HG03342 (cell line): ENCODE measurements at regions not wholly inside any gene's neighbourhood (a gene's known extent, or its start where the extent isn't known, plus 50 kb on each side); places are given as distances from the start of the nearest gene placed in this dataset.
A peak's percentile ranks its signal among the peaks of the same experiment; 100 is the strongest.

Source experiments
- ATAC-seq: cut with Tn5 transposase; IDR thresholded peaks from one replicate; pipeline ENCODE4 v1.9.1; 2021; ENCODE audit warnings: mild to moderate bottlenecking, moderate library complexity; ENCODE audit not compliant: unreplicated experiment

DNA sequence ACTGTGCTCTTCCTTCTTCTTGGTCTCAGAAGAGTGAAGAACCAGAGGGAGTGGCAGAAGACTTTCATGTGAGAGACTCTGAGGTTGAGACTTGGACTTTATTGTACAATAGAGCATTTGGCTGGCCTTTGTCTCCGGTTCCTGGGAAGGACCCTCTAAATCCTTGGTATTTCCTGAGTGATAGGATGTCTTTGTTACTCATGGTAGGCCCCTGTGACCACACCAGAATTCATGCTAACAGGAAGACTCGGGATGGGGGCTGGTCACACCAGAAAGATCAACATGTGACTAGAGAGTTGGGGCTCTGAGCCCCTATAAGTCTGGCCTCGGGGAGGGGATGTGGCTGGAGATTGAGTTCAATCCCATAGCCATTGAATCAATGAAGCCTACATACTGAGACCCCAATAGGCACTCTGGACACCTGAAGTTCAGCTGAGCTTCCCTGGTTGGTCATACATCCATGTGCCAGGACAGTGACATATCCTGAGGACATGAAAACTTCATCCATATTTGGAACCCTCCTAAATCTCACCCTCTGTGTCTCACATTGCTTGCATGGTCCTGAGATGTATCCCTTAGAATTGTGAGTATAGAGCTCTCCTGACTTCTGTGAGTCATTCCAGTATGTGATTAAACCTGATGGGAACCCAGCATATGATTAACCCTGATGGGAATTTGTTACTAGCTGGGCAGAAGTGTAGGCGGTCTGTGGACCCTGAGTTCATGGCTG, 201.7 kb downstream of the GADD45G start:
- no peak for ATAC-seq

DNA sequence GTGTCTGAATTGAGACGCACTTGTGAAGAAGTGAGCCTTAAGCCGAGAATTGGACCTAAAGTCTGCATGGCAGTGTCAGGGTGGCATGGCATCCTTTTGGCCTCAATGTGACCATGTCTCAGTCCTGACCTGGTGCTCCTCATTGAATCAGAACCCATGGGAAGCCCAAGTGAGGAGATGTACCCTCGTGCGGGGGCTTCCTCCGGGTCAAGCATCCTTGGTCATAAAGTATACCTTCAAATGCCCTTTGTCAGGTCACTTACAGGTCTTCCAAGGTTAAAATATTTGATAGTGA, 202.2 kb downstream of the GADD45G start:
- no peak for ATAC-seq

DNA sequence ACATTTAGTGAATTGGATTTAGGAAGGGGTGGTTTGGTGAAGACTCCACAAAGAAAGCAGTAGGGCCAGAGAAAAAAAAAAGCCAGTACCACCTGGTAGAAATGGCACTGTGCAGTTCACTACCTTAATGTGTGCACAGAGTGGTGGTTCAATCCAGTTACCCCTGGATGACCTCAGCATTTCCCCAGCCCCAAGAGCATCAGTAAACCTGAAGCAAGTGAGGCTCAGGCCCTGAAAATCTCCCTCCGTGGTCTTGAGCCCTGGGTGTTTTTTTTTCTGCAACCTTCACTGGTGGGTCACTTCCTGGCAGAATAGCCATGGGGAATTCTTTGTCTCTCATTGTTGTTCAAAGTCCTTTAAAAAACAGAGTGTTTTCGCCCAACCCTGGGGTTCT, 202.9 kb downstream of the GADD45G start:
- ATAC-seq: no peak

DNA sequence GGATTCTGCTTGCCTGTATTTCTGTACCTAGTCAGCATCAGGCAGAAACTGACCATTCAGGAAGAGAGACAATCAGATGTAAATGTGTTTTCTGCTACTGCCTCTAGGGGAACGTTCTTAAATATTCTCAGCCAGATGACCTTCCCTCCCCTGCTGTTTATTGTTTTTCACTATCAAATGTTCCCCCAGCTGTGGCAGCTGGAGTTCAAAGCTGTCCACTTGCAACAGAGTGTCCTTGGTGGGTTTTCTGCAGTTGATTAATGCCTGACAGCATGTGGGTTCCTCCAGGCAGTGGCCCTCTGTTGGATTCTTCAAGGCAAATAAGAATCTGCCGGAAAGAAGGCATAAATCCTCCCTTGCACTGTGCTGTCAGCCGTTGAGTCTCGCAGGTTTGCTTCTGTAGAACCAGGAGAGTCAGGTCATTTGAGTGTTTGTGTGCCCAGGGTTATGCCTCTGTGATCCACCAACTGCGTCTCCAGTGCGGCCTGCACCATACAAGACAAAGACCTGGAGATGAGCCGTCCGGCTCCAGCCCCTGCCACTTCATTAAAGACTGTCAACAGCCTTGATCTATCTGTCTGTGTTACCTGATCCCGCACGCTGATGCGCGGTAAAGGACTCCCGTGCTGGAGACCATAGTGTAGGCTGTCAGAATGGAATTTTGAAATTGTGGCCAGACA, 203.4 kb downstream of the GADD45G start:
- no peak for ATAC-seq

DNA sequence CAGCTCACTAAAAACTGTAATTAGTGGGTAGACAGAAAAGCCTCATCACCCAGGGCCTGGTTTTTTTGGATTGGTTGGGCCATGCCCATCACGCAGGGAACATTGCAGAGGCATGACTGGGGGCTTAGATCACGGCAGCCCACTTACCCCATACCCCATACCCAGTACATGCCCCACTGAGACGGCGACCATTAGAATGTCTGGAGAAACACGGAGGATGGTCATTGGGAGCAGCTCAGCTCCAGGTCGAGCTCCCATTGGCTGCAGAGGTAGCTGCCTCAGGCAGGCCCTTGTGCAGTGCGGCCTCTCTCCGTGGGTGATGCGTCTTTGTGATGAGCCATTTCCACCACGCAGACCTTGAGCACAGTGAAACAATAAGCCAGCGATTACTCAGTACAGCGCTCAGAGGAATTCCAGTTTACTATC, 204.0 kb downstream of the GADD45G start:
- ATAC-seq: no peak

DNA sequence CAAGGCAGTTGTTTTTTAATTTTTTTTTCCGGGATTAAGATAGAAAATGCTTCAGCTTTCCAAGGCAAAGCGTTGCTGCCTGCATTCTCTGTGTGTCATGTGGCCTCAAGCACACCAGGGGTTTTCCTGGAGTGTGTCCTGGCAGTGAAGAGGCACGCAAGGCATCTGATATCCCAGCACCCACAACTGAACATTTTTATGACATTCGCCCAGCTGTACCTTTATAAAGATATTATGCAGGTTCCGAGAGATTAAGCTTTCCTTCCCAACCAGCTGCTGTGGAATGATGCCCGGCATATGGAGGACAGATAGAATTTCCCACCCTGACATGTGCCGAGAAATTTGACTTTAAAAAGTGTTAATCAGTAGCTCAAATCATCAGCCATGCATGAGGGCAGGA, 205.6 kb downstream of the GADD45G start:
- no peak for ATAC-seq

DNA sequence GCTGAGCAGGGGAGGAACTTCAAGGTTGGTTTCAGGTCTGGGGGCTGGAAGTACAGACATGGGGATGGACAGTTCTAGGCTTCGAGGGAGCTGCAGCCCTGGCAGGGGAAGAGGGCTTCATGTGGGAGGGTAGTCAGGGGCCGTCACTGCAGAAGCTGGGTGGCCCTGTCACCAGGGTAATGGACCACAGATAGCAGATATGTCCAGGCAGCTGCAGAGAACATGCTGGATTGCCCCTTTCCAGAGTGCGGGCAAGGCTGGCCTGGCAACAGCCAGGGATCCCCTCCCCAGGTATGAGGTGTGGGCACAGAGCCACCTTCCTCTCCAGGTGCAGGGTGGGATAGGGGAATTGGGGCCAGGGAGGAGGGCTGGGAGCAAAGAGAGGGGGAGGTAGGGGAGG, 206.5 kb downstream of the GADD45G start:
- ATAC-seq: no peak

DNA sequence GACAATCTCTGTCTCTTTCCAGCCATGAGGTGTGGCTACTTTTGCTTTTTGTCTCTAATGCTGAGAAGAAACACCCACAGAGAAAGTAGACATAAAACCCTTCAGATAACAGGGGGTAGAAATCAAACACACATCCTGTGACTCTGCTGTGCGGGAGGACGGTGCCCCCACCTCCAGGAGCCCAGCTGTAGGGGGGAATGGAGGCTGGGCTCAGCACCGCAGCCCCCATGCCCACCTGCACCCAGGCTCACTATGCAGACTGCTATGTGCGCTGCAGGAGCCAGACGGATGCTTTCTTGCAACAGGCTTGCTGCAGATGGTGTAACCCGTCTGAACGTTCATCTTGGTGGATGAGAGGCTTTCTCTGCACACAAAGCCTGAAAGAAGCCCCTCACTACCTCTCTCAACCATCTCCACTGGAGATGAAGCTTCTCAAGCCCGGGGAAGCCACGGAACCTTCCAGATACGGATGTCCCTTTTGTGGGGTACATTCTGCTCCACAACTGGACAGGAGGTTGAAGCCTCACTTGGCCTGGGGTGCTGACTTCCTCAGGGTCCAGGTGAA, 207.2 kb downstream of the GADD45G start:
- no peak for ATAC-seq

DNA sequence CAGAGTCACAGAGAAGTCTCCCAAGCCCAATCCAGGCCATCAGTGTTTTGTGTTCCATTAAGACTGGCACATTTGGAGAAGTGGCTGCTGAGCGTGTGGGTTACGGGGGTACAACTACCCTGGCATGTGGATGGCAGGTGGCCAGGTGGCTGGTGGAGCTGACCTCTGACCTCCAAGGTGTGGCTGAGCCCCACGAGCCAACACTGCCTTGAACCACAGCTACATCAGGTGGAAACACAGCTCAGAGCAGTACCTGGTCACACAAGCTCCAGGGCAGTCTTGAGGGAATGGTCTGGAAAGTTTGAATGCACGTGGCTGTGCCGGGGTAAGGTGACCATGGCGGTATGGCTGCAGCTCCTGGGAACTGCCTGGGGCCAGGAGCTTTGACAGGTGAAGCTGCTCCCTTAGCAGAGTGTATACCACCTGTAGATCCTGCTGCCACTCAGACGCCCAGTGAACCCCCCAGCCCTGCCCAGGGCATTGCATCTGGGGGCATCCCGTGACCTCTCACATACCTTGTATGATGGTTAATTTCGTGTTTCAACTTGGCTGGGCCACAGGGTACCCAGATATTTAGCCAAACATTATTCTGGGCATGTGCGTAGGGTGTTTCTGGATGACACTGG, 207.9 kb downstream of the GADD45G start:
- no peak for ATAC-seq

DNA sequence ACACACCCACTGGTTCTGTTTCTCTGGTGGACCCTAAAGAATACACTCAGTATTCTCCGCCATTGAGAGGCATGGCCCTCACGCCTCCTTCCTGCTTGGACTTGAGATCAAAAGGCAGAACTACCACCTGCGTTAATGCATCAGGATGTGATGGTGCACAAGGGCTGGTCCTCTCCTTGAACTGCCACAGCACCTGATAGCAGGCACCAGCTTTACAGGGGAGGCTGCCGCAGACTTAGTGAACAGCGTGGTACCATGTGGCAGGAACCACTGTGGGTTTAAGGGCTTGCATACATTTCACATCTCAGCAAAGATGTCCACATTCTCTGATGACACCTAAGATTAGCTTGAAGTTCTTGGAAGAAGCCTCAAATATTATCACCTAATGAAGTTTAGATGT, 208.7 kb downstream of the GADD45G start:
- no peak for ATAC-seq

DNA sequence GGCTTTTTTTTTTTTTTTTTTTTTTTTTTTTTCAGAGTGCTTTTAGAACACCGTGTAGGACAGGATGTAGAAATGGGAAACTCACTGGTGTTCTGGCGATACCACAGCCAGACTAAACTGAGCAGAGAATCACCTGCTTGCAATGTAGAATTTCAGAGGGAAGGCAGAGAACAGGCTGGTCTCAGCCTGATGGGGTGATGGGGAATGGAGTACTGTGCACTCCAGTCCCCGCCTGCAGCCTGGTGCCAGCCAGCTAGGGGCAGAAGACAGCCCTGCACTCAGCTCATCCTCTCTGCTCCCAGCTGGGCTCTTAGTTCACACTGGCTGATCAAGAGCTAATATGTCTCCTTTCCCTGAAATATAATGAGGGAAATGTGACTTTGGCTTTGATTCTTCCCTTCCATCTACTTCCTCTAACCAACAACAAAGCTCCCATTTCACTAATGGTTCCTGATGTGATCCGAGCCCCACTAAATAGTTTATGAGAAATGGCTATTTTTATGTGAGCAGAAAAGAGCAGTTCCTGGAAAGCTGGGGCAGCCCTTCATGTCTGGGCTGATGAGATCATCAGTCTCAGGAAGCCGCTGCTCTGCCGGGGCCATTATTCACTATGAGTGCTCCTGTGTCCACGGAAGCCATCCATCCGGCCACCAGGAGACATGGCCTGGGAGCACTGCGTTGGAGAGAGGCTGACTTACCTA, 209.7 kb downstream of the GADD45G start:
- ATAC-seq: no peak

DNA sequence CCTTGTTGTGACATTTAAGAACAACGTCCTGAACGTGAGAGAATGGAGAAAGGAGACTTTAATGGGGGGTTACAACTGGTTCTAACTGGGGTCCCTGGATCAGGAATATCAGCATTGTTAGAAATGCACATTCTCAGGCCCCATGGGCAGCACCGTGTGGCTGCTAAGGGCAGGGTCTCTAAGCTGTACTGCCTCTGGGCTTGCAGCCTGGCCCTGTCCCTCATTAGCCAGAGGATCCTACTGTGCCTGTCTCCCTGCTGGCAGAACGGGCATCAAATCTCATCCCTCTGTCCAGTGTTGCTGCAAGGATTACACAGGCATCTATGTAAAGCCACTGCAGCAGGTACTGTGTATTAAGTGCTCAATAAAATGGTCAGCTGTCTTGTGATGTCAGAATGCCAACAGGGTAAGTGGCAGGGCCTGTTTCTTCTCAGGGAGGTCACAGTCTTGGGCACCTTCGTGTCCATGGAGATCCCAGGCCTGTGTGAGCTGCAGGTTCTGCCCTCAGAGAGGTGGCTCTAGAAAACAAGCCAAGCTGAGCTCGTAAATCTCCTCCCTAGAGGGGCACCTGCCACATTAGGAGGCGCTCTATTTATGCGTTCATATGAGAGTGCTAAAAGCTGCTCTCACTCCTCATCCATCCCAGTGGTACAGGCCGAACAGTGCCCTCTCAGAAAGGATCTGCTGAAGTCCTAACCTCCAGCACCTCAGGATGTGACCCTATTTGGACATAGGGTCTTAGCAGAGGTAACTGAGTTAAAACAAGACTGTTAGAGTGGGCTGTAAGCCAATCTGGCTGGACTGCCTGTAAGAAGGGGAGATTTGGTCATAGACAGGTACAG, 210.5 kb downstream of the GADD45G start:
- peak; percentile 41 for ATAC-seq

DNA sequence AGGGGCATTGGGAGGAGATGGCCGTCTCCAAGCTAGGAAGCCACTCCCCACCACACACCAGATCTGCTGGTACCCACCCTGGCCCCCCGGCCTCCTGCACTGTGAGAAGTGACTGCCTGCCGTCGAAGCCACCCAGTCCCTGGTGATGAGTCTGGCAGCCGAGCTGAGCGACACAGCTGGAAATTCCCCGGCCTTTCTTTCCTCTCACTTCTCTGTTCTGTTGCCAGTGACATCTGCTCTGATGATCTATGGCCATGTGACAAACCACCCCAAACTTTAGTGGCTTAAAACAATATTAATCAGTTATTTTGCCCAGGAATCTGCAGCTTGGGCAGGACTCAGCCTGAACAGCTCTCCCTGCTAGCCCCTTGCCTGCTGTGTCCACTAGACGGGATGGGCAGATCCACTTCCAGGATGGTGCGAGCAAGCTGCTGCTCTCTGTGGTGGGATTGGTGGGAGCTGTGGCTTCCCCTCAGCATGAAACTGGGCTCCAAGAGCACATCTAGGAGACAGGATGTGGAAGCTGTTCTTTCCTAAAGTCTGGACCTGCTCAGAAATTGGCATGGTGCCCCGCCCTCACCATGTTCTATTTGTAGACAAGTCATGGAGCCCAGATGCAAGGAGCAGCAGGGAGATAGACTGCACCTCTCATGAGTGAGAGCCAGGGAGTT, 211.2 kb downstream of the GADD45G start:
- ATAC-seq: peak; percentile 90

DNA sequence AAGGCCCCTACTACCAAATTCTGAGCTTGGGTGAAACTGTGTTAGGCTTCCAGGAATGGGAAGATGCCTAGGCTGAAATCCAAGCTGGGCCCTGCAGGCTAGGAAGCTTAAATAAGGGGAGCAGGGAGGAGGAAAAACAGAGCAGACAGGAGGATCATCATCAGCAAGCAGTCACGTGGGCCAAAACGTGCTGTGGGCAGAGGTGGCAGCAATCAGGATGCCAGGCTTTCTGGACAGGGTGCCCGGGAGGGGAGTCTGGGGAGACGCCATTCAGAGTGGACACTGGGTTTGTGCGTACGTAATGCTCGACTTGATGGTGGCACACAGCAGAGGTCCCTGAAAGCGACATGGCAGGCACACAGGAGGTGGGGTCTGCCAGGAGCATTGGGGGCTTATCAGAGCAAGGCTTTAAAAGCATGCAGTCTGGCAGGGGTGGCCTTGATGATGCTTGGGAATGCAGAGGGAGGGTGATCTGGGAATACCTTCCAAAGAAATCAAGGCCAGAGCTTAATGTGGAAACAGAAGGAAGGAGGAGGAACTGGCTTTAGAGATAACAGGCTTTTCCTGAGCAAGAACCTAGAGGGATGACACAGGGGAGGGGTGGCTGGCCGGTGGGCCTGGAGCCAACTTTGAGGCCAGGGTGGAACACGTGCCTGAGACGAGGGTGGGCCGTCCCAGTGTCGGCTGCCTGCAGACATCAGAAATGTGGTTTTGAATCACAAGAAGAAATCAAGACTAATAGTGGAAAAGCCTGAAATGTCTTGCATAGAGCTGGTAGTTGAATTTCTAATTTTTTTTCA, 212.5 kb downstream of the GADD45G start:
- no peak for ATAC-seq

DNA sequence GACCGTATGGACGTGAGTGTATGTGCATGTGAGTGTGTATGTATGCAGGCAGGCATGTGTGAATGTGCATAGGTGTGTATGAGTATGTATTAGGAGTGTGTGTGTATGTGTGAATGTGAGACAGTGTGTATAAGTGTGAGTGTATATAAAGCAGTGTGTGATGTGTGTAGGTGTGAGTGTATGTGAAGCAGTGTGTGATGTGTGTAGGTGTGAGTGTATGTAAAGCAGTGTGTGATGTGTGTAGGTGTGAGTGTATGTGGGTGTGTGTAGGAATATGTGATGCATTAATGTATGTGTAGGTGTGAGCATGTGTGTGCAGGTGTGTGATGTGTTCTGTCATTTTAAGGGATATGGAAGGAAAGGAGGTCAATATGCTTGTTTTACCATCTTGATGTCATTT, 215.5 kb downstream of the GADD45G start:
- ATAC-seq: no peak

DNA sequence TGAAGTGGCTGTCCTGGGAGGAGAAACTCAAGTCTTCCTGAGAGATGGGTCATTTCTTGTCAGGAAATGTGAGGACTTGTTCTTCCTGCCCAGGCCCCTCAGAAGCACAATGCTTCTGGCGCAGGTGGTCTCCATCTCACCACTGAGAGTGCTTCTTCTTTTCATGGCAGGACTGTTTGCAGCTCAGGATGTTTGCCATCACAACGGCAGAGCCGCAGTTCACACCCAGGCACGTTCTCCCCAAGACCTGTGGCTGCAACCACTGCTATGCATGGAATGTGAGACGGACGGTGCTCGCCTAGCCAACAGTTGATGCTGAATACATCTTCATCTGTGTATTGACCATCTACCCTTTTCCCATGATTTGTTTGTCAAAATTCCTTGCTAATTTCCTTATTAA, 216.3 kb downstream of the GADD45G start:
- ATAC-seq: no peak

DNA sequence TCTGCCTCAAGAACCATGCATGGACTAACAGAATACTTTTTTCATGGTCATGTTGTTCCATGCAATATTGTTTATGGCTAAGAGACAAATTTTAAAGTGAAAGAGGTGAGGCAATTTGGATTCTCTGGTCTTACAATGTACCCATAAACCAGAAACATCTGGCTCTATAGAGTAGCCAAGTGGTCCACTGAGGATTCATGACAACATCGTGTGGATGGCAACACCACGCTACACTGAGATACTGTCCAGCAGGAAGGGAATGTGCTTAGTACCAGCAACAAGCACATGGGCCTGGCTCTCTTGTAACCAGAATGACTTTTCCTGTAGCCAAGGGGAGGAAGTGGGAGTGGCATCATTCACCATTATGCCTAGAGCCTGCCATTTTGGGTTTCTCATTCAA, 218.2 kb downstream of the GADD45G start:
- ATAC-seq: no peak

DNA sequence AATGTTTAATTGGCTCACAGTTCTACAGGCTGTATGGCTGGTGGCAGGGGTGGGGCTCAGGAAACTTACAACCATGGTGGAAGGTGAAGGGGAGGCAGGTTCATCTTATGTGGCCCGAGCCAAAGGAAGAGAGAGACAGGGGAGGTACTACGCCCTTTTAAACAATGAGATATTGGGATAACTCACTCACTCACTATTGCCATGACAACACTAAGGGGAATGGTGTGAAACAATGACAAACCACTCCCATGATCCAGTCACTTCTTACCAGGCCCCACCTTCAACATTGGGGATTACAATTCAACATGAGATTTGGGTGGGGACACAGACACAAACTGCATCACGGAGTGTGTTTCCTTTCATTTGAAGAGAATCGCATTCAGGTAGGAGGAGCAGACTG, 220.9 kb downstream of the GADD45G start:
- ATAC-seq: no peak

DNA sequence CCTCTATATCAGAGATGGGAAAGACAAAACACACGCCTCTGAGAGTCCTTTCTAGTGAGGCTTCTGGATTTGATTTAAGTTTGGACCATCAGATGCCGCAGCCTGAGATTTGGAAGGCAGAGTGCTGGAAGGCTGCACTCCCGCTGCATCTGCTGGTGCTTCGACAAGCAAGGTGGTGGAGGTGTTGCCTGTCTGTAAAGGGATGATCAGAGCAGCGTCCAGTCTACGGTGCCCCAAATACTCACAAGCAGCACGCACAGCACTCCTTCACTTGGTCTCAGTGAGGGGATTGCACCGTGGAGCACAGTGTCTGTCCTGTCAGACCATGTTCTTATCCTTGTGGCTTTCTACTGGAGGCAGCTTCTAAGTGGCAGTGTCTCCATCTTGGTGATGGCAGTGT, 221.4 kb downstream of the GADD45G start:
- no peak for ATAC-seq
